K562 (cell line): ENCODE measurements at regions not wholly inside any gene's neighbourhood (a gene's known extent, or its start where the extent isn't known, plus 50 kb on each side); places are given as distances from the start of the nearest gene placed in this dataset.

ENCODE experiments used
- EP300 ChIP-seq: IDR thresholded peaks from 2 replicates; pipeline ENCODE4 v1.6.1; 2012; ENCODE audit warnings: low read length, improper control_type of control experiment
- POLR2A ChIP-seq: fragments of 450-650 bp; conservative IDR thresholded peaks from 2 replicates; pipeline ENCODE4 v1.6.1; 2016
- POLR2AphosphoS5 ChIP-seq: IDR thresholded peaks from 2 replicates; pipeline ENCODE4 v1.6.1; 2011; ENCODE audit warnings: mild to moderate bottlenecking, low read depth, low read length, moderate library complexity; ENCODE audit not compliant: control insufficient read depth, insufficient read depth
- RAD21 ChIP-seq, 2 experiments: fragments of 250-450 bp in 1 of 2; fragments of 450-650 bp in 1 of 2; sonication (Bioruptor Pico) in 1 of 2; formaldehyde crosslinking in 1 of 2; IDR thresholded peaks in 1 of 2; conservative IDR thresholded peaks in 1 of 2; 2 replicates each; pipeline versions ENCODE4 v1.4.0 to v1.8.0; 2020 to 2022; ENCODE audit warnings: mild to moderate bottlenecking in 2 of 2, moderate library complexity in 1 of 2
- ZFX ChIP-seq: sonication (generic); formaldehyde crosslinking; IDR thresholded peaks from 2 replicates; pipeline ENCODE4 v1.8.0; 2022; ENCODE audit warnings: mild to moderate bottlenecking, missing genetic modification reagents, moderate library complexity
- TF ChIP-seq, protein P1 (sequence below): fragments of 250-450 bp; sonication (Bioruptor Pico); IDR thresholded peaks from 2 replicates; pipeline ENCODE4 v1.8.0; 2021; ENCODE audit warnings: mild to moderate bottlenecking, moderate library complexity
- TF ChIP-seq, protein P2 (sequence below), 3 experiments: IDR thresholded peaks in 2 of 3; conservative IDR thresholded peaks in 1 of 3; 2 replicates each; pipeline ENCODE4 v1.5.1; 2011 to 2012; ENCODE audit warnings: low read length in 3 of 3, mild to moderate bottlenecking in 3 of 3, control low read depth in 2 of 3, improper control_type of control experiment in 1 of 3, inconsistent platforms in 1 of 3, low read depth in 1 of 3, mixed read lengths in 1 of 3, moderate library complexity in 1 of 3; ENCODE audit not compliant: insufficient read depth in 2 of 3

DNA sequence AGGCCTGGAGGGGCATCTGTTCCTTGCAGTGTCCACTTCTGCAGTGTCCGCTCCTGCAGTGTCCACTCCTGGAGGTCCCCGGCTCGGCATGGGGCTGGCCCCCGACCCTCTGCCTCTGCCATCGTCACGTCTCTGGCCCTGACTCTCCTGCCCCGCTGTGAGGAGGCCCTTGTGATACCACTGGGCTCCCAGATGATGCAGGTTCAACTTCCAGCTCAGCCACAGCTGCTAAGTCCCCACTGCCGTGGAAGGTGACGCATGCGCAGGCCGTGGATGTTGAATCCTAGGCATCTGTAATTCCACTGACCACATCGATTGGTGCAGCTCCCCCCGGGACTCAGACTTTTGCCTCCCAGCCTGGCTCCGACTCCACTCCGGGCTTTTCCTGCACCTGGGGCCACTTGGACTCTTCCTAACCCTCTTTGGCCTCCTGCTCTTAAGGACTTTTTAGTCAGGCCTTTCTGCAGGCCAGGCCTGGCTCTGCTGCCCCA, 95.1 kb downstream of the GLRX3 start:
- TF ChIP-seq POLR2AphosphoS5 (no peak), POLR2A (no peak), EP300 (no peak), ZFX (CRISPR knock-in tag) (no peak), RAD21 (CRISPR knock-in tag; conservative IDR thresholded peaks at IDR 0.05 in 1 of 2, IDR thresholded peaks at IDR 0.05 in 1 of 2) (no peak)
- TF ChIP-seq, protein P1, sequence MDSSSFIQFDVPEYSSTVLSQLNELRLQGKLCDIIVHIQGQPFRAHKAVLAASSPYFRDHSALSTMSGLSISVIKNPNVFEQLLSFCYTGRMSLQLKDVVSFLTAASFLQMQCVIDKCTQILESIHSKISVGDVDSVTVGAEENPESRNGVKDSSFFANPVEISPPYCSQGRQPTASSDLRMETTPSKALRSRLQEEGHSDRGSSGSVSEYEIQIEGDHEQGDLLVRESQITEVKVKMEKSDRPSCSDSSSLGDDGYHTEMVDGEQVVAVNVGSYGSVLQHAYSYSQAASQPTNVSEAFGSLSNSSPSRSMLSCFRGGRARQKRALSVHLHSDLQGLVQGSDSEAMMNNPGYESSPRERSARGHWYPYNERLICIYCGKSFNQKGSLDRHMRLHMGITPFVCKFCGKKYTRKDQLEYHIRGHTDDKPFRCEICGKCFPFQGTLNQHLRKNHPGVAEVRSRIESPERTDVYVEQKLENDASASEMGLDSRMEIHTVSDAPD (CRISPR knock-in tag): no peak
- TF ChIP-seq, protein P2, sequence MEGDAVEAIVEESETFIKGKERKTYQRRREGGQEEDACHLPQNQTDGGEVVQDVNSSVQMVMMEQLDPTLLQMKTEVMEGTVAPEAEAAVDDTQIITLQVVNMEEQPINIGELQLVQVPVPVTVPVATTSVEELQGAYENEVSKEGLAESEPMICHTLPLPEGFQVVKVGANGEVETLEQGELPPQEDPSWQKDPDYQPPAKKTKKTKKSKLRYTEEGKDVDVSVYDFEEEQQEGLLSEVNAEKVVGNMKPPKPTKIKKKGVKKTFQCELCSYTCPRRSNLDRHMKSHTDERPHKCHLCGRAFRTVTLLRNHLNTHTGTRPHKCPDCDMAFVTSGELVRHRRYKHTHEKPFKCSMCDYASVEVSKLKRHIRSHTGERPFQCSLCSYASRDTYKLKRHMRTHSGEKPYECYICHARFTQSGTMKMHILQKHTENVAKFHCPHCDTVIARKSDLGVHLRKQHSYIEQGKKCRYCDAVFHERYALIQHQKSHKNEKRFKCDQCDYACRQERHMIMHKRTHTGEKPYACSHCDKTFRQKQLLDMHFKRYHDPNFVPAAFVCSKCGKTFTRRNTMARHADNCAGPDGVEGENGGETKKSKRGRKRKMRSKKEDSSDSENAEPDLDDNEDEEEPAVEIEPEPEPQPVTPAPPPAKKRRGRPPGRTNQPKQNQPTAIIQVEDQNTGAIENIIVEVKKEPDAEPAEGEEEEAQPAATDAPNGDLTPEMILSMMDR (IDR thresholded peaks at IDR 0.05 in 2 of 3, conservative IDR thresholded peaks at IDR 0.05 in 1 of 3; ENCODE audit: insufficient read depth in 2 of 3, low read depth in 1 of 3, low read length in 3 of 3): no peak
